KOPT-K1 (cell line): ENCODE measurements at regions not wholly inside any gene's neighbourhood (a gene's known extent, or its start where the extent isn't known, plus 50 kb on each side); places are given as distances from the start of the nearest gene placed in this dataset.

Experiments
- H3K27ac ChIP-seq: fragments of 200-600 bp; sonication (generic); 2 replicates; pipeline ENCODE4 v1.5.1; 2016; ENCODE audit warnings: antibody characterized with exemption, mild to moderate bottlenecking, low read depth, low read length; ENCODE audit not compliant: poor library complexity, severe bottlenecking
- H3K36me3 ChIP-seq: fragments of 200-600 bp; sonication (generic); 2 replicates; pipeline ENCODE4 v1.5.1; 2017; ENCODE audit warnings: antibody characterized with exemption, mild to moderate bottlenecking, low read length, moderate library complexity; ENCODE audit not compliant: insufficient read depth
- H3K9me3 ChIP-seq: fragments of 200-600 bp; sonication (generic); 2 replicates; pipeline ENCODE4 v1.5.1; 2017; ENCODE audit warnings: antibody characterized with exemption, low read length, mild to moderate bottlenecking; ENCODE audit not compliant: insufficient read depth, poor library complexity, severe bottlenecking

DNA sequence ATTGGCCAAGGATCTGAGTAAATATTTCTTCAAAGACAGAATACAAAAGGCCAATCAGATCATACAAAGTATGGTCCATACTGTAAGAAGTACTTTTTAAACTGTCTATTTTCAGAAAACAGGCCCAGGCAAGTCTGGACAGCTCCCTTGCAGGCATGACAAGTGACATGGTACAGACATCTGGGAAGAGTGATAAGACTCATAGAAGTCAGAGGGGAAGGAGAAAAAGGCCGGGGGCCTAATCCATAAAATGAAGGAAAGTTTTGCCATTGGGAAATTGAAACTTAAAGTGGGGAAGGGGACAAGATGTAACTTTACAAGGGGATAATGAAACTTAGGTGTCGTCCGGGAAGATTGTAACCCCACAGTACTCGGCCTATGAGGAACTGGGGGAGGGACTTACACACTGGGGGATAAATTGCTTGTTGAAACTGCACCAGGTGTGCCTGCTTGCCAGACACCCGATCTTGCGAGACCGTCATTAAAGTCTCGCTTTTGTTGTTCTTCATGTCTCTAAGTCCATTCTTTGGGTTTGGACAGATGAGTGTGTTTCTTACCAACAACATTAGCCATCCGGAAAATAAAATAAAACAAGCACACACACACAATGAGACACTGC lies 684.0 kb downstream of the CDH11 start:
- H3K27ac ChIP-seq, result no peak overlapping the region
- H3K36me3 ChIP-seq, result no peaks in the 10 kb centered on the region
- no peaks in the 10 kb centered on the region for H3K9me3 ChIP-seq

DNA sequence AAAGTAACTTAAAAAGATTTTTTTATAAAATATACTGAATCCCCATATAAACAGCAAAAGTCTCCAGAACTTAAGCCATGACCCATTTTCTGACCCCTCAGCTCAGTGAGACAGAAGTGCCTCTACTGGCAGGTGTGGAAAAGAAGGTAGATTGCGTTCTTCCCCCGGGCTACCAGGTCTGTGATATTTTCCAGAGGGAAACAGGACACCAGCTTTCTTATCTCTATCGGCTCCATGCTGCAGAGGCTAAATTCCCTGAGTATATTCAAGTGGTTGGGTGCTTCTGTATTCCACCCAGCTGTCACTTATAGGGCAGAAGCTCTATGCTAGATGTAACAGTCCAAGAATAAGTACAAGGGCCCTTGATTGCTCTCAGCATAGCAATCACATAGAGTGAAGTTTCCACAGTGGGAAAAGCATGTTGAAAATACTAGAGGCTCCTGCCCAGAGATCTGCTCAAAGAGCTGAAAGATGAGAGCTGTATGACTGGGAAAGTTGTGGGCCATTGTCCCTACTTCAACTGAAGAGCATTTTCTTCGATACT lies 687.3 kb downstream of the CDH11 start:
- no peak overlapping the region for H3K27ac ChIP-seq
- no peaks in the 10 kb centered on the region for H3K9me3 ChIP-seq
- H3K36me3 ChIP-seq, result no peaks in the 10 kb centered on the region

DNA sequence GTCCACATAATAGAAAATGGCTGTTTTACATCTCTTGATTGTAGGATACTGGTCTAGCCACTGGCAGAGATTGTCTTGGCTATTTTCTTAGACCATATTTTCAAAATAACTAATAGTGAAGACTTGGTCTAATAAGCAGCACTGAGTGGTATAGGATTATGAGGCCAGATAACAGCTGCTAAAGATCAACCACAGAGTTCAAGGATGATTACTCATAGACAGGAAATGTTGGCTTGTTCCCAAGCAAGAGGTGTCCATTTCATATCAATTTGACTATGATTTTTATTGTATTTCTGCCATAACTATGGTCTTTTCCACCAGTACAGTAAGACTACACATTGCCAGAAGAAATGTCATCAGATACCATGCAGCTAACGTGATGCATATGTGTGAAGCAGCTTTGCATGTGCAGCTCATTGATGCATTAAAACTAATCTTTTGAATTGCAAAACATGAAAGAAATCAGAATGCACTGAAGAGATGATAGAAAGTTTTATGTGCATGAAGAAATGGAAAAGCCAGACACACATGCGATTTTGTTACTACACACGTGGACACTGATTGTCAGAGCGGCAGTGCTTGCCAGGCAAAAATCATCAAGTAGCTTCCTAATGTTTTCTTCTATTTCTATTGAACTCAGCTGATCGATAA lies 693.3 kb downstream of the CDH11 start:
- H3K36me3 ChIP-seq, result no peaks in the 10 kb centered on the region
- no peaks in the 10 kb centered on the region for H3K9me3 ChIP-seq
- no peak overlapping the region for H3K27ac ChIP-seq

DNA sequence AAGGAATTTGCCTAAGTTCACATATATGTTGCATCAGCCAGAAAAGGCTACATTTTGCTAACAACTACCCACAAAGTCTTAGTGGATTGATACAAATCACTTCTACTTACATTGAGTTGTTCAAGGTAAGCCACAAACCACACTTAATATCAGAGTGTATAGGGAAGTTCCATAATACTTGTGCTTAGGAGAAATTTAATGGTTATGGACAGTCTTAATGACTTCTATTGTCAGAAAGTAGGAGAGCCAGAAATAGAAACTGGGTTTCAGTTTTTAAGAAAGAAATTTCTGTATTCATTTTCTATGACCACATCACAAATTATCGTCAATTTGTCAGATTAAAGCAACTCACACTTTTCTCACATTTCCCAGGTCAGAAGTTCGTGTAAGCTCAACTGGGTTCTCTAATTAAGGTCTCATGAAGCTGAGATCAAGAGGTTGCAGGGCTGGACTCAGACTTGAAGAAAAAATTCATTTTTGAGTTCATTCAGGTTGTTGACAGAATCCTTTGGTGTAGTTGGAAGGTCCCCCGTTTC lies 695.7 kb downstream of the CDH11 start:
- Histone ChIP-seq H3K9me3 (no peaks in the 10 kb centered on the region), H3K36me3 (no peaks in the 10 kb centered on the region), H3K27ac (no peak overlapping the region)

GRCh38 chr16:64425381-64425780 lies 696.5 kb downstream of the CDH11 start:
- Histone ChIP-seq H3K36me3 (no peaks in the 10 kb centered on the region), H3K9me3 (no peaks in the 10 kb centered on the region), H3K27ac (no peak overlapping the region)

GRCh38 chr16:64422259-64422658 lies 699.6 kb downstream of the CDH11 start:
- H3K36me3 ChIP-seq, result no peaks in the 10 kb centered on the region
- H3K27ac ChIP-seq, result no peak overlapping the region
- no peaks in the 10 kb centered on the region for H3K9me3 ChIP-seq

DNA sequence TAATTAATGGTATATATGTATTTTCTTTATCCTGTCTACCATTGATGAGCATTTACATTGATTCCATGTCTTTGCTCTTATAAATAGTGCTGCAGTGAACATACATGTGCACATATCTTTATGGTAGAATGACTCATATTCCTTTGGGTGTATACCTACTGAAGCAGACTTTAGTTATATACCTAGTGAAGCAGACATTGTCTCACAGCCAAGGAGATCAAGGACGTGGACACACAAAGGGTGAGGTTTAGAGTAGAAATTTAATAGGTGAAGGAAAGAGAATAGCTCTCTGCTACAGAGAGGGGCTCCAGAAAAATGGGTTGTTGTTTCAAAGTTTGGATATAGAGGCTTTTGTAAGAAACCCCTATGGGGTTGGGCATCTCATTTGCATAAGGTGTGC lies 700.3 kb downstream of the CDH11 start:
- Histone ChIP-seq H3K9me3 (no peaks in the 10 kb centered on the region), H3K27ac (no peak overlapping the region), H3K36me3 (no peaks in the 10 kb centered on the region)

DNA sequence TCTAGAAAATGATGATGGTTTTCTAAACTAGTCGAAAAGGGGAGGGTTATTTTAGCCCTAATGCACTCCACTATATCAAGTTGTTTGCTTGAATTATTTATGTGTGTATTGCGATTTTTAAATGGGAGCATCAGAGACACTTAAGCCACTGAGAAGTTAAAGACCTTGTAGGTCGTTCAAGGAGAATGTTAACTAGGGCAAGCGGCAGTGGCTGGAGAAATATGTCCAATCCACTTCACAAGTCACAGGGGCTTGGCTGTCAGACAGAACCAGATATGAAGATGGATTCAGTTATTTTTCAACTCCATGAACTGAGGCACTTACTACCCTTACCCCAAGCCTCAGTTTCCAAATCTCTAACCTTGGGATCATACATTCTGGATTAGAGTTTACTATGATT lies 702.0 kb downstream of the CDH11 start:
- no peaks in the 10 kb centered on the region for H3K36me3 ChIP-seq
- H3K9me3 ChIP-seq, result no peaks in the 10 kb centered on the region
- no peak overlapping the region for H3K27ac ChIP-seq

DNA sequence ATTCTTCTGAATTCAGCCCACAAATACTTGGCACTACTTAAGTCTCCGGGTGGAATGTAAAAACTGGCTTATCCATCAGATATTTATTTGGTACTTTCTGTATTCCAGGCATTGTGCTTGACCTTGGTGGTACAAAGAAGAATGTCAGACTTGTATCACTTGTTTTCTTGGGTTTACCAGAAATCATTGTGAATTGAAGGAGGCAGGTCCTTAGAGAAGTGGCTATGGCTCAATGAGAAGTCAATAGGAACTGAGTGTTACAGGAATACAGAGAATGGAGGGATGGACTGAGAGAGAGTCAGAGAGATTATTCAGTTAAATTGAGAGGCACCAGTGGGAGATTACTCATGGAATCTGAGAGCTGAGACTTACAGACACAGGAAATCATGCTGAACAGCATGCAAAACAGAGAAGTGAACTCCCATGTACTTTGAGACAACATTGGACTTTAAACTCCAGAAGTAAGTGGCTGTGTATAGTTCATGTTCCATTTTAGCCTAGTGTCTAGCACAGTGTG lies 704.1 kb downstream of the CDH11 start:
- H3K9me3 ChIP-seq, result no peaks in the 10 kb centered on the region
- no peak overlapping the region for H3K27ac ChIP-seq
- no peaks in the 10 kb centered on the region for H3K36me3 ChIP-seq

DNA sequence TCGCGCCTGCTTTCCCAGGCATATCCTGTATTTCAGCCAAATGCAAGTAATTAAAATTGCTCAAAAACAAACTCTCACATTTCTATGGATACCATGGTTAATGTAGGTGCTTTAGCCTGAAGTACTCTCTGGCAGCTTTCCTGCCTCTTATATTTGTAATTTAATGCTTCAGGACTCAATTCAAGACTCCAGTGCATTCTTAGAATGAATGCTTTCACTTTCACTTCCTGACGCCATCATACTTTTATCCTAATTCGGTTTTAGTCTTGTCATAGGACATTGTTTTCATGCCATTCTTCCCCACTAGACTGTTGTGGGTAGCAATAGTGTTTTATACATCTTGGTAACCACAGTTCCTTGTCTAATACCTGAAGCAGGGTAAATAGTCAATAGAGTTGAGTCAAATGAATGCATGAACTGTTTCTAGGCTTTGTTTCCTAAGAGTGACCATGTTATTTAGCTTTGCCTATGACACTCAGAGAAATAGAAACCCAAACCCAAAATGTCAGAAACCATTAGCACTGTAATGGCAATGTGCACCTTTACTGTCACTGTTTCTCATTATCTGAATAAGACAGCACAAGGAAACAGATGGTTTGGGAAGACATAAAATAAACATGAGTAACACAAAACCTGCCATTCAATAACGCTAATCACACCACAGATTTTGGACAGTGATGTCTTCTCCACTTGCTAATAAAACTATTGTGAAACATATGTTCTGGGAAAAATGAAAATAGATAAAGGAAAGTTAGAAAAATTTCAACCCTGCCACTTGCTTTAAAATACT lies 705.5 kb downstream of the CDH11 start:
- H3K9me3 ChIP-seq, result no peaks in the 10 kb centered on the region
- H3K36me3 ChIP-seq, result no peaks in the 10 kb centered on the region
- no peak overlapping the region for H3K27ac ChIP-seq

DNA sequence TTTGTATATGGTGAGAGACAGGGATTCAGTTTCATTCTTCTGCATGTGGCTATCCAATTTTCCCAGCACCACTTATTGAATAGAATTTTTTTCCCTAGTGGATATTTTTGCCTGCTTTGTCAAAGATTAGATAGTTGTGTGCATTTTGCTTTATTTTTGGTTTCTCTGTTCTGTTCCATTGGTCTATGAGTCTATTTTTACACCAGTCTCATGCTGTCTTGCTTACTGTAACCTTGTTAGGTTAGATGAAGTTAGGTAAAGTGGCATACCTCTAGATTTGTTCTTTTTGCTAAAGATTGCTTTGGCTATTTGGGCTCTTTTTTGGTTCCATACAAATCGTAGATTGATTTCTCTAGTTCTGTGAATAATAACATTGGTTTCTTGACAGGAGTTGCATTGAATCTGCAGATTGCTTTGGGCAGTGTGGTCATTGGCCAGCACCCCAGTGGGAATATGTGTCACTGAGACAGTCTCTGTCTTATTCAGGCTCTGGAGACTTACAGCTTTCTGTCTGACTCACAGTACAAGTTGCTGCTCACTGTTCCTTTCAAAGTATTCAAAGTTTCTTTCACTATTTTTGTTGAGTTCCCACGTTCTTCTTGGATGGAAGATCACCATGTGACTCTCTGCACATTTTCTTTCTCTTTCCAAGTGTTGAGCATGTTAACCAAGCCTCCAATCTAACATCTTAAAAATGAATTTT lies 709.1 kb downstream of the CDH11 start:
- H3K36me3 ChIP-seq, result no peaks in the 10 kb centered on the region

DNA sequence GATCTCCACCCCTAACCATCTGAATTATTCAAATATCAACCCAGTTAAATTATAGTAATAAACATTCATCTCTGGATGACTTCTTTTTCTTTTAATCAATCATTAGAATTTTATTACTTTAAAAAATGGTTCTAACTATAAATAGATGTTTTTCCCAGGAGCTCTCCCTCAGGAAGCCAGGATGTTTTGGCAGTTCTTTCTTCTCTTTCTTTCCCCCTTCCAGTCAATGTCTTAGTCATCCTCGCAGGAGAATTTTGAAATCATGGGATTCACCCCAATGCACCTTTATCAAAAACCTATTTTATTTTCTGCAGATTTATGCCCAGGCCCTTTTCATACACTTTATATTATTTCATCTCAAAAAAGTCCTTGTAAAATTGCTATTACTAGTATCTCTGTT lies 711.6 kb downstream of the CDH11 start:
- H3K36me3 ChIP-seq, result no peaks in the 10 kb centered on the region
- no peak overlapping the region for H3K27ac ChIP-seq
- H3K9me3 ChIP-seq, result no peaks in the 10 kb centered on the region

More for the DNA sequence above, 709.1 kb downstream of the CDH11 start:
- Histone ChIP-seq H3K9me3 (no peaks in the 10 kb centered on the region), H3K27ac (no peak overlapping the region)

- Histone ChIP-seq H3K27ac (no peak overlapping the region), H3K9me3 (no peaks in the 10 kb centered on the region), H3K36me3 (no peaks in the 10 kb centered on the region)
Measured at GRCh38 chr16:64409783-64410210, 712.1 kb downstream of the CDH11 start.

DNA sequence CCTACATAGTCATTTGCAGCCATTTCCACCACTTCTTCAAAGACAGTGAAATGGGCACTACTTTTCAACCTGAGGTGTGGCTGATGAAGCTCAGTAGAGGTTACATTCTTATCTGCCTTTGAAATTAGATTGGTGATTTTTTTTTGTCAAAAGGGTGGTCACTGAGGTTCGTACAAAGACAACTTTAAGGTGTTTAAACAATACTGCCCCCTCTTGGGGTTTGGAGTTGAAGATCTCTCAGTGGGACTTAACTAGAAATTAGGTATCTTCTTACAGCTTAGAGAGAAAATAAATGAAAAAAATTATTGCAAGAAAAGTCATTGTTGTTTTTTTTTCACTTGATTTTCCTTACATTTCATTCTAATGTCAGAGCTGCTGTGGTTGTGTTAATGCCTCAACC lies 713.2 kb downstream of the CDH11 start:
- H3K9me3 ChIP-seq, result no peaks in the 10 kb centered on the region
- H3K27ac ChIP-seq, result no peak overlapping the region
- no peaks in the 10 kb centered on the region for H3K36me3 ChIP-seq
